SK-N-SH treated with all-trans-retinoic acid at 6 μM for 48 hours (cell line): ENCODE measurements at regions not wholly inside any gene's neighbourhood (a gene's known extent, or its start where the extent isn't known, plus 50 kb on each side); places are given as distances from the start of the nearest gene placed in this dataset.
A peak's percentile ranks its signal among the peaks of the same experiment; 100 is the strongest.

Experiments
- ATAC-seq: fragments of 200-7000 bp; cut with Tn5 transposase; 3 replicates; pipeline ENCODE4 v1.9.1; 2020; ENCODE audit warnings: mild to moderate bottlenecking, moderate library complexity
- ARNTL ChIP-seq: fragments of 450-650 bp; formaldehyde crosslinking; IDR thresholded peaks from 2 replicates; pipeline ENCODE4 v1.5.0; 2020; ENCODE audit warnings: low read depth, mild to moderate bottlenecking, moderate library complexity, borderline replicate concordance
- ESRRG ChIP-seq: fragments of 250-450 bp; sonication (Bioruptor Pico); IDR thresholded peaks from 2 replicates; pipeline ENCODE4 v1.6.1; 2021; ENCODE audit warnings: mild to moderate bottlenecking
- GLIS3 ChIP-seq: fragments of 250-450 bp; sonication (Bioruptor Pico); IDR thresholded peaks from 2 replicates; pipeline ENCODE4 v1.5.0; 2020; ENCODE audit warnings: mild to moderate bottlenecking, moderate library complexity
- OSR1 ChIP-seq: fragments of 250-450 bp; sonication (Bioruptor Pico); IDR thresholded peaks from 2 replicates; pipeline ENCODE4 v1.8.0; 2022; ENCODE audit warnings: moderate library complexity, mild to moderate bottlenecking, inconsistent platforms
- PATZ1 ChIP-seq: fragments of 250-450 bp; sonication (Bioruptor Pico); IDR thresholded peaks from 2 replicates; pipeline ENCODE4 v1.8.0; 2020; ENCODE audit warnings: mild to moderate bottlenecking, moderate library complexity, borderline replicate concordance
- POU6F1 ChIP-seq: fragments of 250-450 bp; sonication (Bioruptor Pico); IDR thresholded peaks from 2 replicates; pipeline ENCODE4 v1.8.0; 2021; ENCODE audit warnings: low read depth, mild to moderate bottlenecking, moderate library complexity, borderline replicate concordance
- PPARA ChIP-seq: fragments of 250-450 bp; sonication (Bioruptor Pico); IDR thresholded peaks from 2 replicates; pipeline ENCODE4 v1.5.0; 2020; ENCODE audit warnings: mild to moderate bottlenecking, borderline replicate concordance
- RARB ChIP-seq: fragments of 250-450 bp; sonication (Bioruptor Pico); IDR thresholded peaks from 2 replicates; pipeline ENCODE4 v1.8.0; 2021; ENCODE audit warnings: mild to moderate bottlenecking, moderate library complexity
- SNAI2 ChIP-seq: fragments of 250-450 bp; sonication (Bioruptor Pico); IDR thresholded peaks from 2 replicates; pipeline ENCODE4 v1.5.0; 2020; ENCODE audit warnings: mild to moderate bottlenecking, moderate library complexity
- TCF4 ChIP-seq: fragments of 250-450 bp; sonication (Bioruptor Pico); IDR thresholded peaks from 2 replicates; pipeline ENCODE4 v1.8.0; 2021; ENCODE audit warnings: mild to moderate bottlenecking, moderate library complexity, borderline replicate concordance
- TOX ChIP-seq: fragments of 250-450 bp; sonication (Bioruptor Pico); IDR thresholded peaks from 2 replicates; pipeline ENCODE4 v1.8.0; 2021; ENCODE audit warnings: mild to moderate bottlenecking, moderate library complexity, borderline replicate concordance
- ZC3H10 ChIP-seq: fragments of 250-450 bp; sonication (Bioruptor Pico); IDR thresholded peaks from 2 replicates; pipeline ENCODE4 v1.5.1; 2021; ENCODE audit warnings: mild to moderate bottlenecking, moderate library complexity
- ZFP3 ChIP-seq: fragments of 250-450 bp; sonication (Bioruptor Pico); IDR thresholded peaks from 2 replicates; pipeline ENCODE4 v1.5.0; 2020; ENCODE audit warnings: mild to moderate bottlenecking, moderate library complexity
- ZFP30 ChIP-seq: fragments of 450-650 bp; formaldehyde crosslinking; IDR thresholded peaks from 2 replicates; pipeline ENCODE4 v1.5.0; 2022; ENCODE audit warnings: mild to moderate bottlenecking, moderate library complexity
- ZNF565 ChIP-seq: fragments of 450-650 bp; formaldehyde crosslinking; conservative IDR thresholded peaks from 2 replicates; pipeline ENCODE4 v1.5.0; 2020; ENCODE audit warnings: low read depth, mild to moderate bottlenecking, moderate library complexity
- ZNF8 ChIP-seq: fragments of 450-650 bp; formaldehyde crosslinking; IDR thresholded peaks from 2 replicates; pipeline ENCODE4 v1.5.0; 2020; ENCODE audit warnings: mild to moderate bottlenecking, moderate library complexity
- TF ChIP-seq, protein P1 (sequence below): fragments of 250-450 bp; sonication (Bioruptor Pico); IDR thresholded peaks from 2 replicates; pipeline ENCODE4 v1.5.1; 2020; ENCODE audit warnings: low read depth, mild to moderate bottlenecking, moderate library complexity
- TF ChIP-seq, protein P2 (sequence below): fragments of 250-450 bp; sonication (Bioruptor Pico); IDR thresholded peaks from 2 replicates; pipeline ENCODE4 v1.5.1; 2021; ENCODE audit warnings: mild to moderate bottlenecking, moderate library complexity

GRCh38 chr3:65277798-65278197 lies 590.0 kb upstream of the ADAMTS9 start:
- ATAC-seq = no peak
- TF ChIP-seq POU6F1 (CRISPR knock-in tag) (no peak), ARNTL (CRISPR knock-in tag) (no peak), OSR1 (CRISPR knock-in tag) (no peak), GLIS3 (CRISPR knock-in tag) (no peak), ZFP30 (CRISPR knock-in tag) (no peak), RARB (CRISPR knock-in tag) (no peak)
- TF ChIP-seq, protein P1, sequence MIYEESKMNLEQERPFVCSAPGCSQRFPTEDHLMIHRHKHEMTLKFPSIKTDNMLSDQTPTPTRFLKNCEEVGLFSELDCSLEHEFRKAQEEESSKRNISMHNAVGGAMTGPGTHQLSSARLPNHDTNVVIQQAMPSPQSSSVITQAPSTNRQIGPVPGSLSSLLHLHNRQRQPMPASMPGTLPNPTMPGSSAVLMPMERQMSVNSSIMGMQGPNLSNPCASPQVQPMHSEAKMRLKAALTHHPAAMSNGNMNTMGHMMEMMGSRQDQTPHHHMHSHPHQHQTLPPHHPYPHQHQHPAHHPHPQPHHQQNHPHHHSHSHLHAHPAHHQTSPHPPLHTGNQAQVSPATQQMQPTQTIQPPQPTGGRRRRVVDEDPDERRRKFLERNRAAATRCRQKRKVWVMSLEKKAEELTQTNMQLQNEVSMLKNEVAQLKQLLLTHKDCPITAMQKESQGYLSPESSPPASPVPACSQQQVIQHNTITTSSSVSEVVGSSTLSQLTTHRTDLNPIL (CRISPR knock-in tag) = no peak

DNA sequence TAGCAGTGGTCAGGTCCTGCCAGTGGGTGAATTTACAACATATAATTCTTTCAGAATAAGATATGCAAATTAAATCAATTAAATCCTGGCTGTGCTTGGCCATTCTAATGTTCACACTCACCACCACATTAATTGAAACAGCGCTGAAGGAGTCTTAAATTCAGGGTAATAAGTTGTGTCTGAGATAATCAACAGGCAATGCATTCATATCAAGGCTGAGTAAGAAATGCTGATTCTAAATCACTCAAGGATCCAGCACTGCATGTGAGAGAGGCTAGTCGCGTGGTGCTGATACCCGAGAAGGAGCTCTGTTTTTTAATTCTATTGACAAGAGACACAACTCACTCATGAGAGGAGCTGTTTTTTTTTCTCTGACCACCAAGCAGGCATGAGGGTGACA lies 588.8 kb upstream of the ADAMTS9 start:
- no peak for ATAC-seq
- TF ChIP-seq TOX (CRISPR knock-in tag) (no peak), TCF4 (CRISPR knock-in tag) (no peak), ZNF8 (CRISPR knock-in tag) (no peak), ZNF565 (CRISPR knock-in tag) (no peak), OSR1 (CRISPR knock-in tag) (no peak), PATZ1 (no peak), SNAI2 (CRISPR knock-in tag) (no peak), POU6F1 (CRISPR knock-in tag) (no peak), ZC3H10 (CRISPR knock-in tag) (no peak), PPARA (CRISPR knock-in tag) (no peak), ESRRG (CRISPR knock-in tag) (no peak)
- TF ChIP-seq, protein P2, sequence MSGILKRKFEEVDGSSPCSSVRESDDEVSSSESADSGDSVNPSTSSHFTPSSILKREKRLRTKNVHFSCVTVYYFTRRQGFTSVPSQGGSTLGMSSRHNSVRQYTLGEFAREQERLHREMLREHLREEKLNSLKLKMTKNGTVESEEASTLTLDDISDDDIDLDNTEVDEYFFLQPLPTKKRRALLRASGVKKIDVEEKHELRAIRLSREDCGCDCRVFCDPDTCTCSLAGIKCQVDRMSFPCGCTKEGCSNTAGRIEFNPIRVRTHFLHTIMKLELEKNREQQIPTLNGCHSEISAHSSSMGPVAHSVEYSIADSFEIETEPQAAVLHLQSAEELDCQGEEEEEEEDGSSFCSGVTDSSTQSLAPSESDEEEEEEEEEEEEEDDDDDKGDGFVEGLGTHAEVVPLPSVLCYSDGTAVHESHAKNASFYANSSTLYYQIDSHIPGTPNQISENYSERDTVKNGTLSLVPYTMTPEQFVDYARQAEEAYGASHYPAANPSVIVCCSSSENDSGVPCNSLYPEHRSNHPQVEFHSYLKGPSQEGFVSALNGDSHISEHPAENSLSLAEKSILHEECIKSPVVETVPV = no peak
- TF ChIP-seq, all 23 proteins: peak for 0

GRCh38 chr3:65268426-65268825 lies 580.6 kb upstream of the ADAMTS9 start:
- ATAC-seq = peak; percentile 31; the same call in 1 of the 3 replicates

More at GRCh38 chr3:65268426-65268825, 580.6 kb upstream of the ADAMTS9 start:
- TF ChIP-seq PATZ1 (no peak), ESRRG (CRISPR knock-in tag) (no peak), ZFP3 (CRISPR knock-in tag) (no peak), SNAI2 (CRISPR knock-in tag) (no peak), RARB (CRISPR knock-in tag) (no peak)
- TF ChIP-seq, protein P1 (CRISPR knock-in tag) = no peak
